ENCODE measurements at regions not wholly inside any gene's neighbourhood (a gene's known extent, or its start where the extent isn't known, plus 50 kb on each side); places are given as distances from the start of the nearest gene placed in this dataset.
A peak's percentile ranks its signal among the peaks of the same experiment; 100 is the strongest.
"Not testable (repeated sequence)": the region's sequence is repeated elsewhere in the genome, so short reads cannot be mapped to it uniquely, and the experiment has no call there.

GRCh38 chr7:149635561-149636329, 137.6 kb downstream of the ZNF467 start:
- DNase-seq (ENCODE audit: low spot score) (peak; percentile 12), ATAC-seq (no peak)

- DNase-seq (ENCODE audit: low spot score) (no peak), ATAC-seq (no peak)
Measured at GRCh38 chr7:149633976-149634945, 136.7 kb upstream of the ZNF746 start.

DNA sequence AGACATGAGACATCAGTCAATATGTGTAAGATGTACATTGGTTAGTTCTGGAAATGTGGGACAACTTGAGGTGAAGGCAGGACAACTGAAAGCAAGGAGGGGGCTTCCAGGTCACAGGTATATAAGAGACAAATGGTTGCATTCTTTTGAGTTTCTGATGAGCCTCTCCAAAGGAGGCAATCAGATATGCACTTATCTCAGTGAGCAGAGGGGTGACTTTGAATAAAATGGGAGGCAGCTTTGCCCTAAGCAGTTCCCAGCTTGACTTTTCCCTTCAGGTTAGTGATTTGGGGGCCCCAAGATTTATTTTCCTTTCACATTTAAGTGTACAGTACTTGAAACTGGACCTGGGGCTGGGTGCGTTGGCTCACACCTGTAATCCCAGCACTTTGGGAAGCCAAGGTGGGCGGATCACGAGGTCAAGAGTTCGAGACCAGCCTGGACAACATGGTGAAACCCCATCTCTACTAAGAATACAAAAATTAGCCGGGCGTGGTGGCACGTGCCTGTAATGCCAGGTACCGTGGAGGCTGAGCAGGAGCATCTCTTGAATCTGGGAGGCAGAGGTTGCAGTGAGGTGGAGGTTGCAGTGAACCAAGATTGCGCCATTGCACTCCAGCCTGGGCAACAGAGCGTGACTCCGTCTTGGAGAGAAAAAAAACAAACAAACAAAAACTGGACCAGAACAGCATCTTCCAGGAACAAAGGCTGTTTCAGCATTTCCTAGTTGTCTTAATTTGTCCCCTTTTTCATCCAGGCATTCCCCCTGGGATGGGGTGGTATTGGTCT, 130.9 kb upstream of the ZNF746 start:
- not testable (repeated sequence) for ATAC-seq; DNase-seq (ENCODE audit: low spot score)

- DNase-seq (ENCODE audit: low spot score) (no peak), ATAC-seq (no peak)
Measured at GRCh38 chr7:149627911-149628310, 130.3 kb upstream of the ZNF746 start.

GRCh38 chr7:149626972-149627371, 129.4 kb upstream of the ZNF746 start:
- DNase-seq (ENCODE audit: low spot score), result no peak
- no peak for ATAC-seq

- ATAC-seq, result no peak
Measured at GRCh38 chr7:149625947-149626392, 128.4 kb upstream of the ZNF746 start.

GRCh38 chr7:149625340-149625946, 127.8 kb upstream of the ZNF746 start:
- peak; percentile 55 for DNase-seq (ENCODE audit: low spot score)
- no peak for ATAC-seq

More at GRCh38 chr7:149625947-149626392, 128.4 kb upstream of the ZNF746 start:
- no peak for DNase-seq (ENCODE audit: low spot score)

DNA sequence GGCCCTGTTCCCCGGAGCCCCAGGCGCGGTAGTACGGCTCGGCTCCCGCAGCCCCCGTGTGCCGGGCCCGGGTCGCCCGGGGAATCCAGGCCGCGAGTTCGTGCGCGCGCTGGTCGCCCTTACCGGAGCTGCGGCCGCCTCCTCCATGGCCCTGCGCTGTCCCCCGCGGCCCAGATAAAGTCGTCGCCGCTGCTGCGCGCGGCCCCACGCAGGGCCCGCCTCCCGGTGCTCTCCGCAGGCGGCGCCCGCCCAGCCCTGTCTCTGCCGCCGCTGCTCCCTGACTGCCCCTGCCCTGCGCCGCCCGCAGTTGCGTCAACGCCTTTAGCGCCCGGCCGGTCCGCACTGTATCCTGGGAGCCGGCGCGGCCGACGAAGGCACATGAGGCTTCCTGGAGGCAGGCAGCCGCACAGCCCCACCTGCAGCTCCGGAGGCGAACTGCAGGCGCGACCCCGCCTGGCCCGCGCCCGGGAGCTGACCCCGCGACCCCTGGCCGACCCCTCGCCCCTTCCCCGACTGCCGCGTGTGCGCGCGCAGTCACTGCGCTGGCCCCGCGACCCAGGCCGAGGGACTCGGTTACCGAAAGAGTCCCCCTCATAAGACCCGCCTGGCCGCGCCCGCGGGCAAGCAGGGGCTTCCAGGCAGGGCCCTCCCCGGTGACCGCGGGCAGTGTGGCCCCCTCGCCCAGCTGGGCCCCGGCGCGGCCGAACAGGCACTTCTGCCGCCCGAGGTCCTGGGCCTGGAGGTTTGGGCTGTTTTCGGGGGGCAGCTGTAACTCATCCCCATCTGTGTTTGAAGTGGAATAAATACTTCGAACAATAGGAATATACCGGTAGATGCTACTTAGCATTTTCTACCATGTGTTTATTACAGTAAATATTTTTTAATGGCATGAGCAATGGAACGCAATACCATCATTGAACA, 127.1 kb upstream of the ZNF746 start:
- ATAC-seq (peak; percentile 95), DNase-seq (ENCODE audit: low spot score) (peak; percentile 95)

GRCh38 chr7:149624006-149624405, 126.4 kb upstream of the ZNF746 start:
- DNase-seq (ENCODE audit: low spot score), result peak; percentile 53
- peak; percentile 31 for ATAC-seq

GRCh38 chr7:149623262-149623997, 125.8 kb upstream of the ZNF746 start:
- DNase-seq (ENCODE audit: low spot score) (peak; percentile 53), ATAC-seq (peak; percentile 2)

- ATAC-seq, result no peak
- no peak for DNase-seq (ENCODE audit: low spot score)
Measured at GRCh38 chr7:149622444-149623210, 125.0 kb upstream of the ZNF746 start.

DNA sequence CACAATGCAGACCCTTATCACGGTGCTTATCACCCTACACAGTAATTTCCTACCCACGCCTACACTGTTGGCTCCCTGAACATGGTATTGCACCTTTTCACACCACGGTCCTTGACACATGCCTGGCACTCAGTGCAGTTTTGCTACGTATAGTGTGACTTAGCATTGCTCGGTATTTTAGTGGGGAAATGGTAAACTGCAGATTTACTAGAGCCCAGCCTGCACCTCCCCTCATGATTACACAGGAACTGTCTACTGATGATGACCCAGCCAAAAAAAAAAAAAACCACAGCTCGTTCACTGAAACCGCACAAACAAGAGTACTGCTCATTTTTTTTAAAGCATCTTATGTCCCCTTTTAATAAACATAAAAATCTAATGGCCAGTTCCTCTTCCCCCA, 124.2 kb upstream of the ZNF746 start:
- ATAC-seq (no peak), DNase-seq (ENCODE audit: low spot score) (no peak)

DNA sequence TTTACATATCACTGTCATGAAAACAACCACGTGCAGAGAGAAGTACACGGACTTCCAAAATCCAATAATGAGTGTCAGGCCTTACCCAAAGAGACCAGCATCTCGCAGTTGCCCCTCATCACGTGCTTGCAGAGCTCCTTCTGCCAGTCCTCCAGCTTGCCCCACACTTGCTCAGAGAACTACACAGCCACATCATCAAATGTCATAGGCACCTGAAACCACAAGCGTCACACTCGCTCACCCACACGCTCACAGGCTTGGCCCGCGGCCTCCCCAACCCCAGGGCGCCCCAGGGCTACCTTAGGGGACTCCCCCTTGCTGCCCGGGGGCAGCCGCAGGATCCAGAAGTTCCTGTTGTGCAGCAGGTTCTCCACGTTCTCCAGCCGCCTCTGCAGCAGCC, 123.4 kb upstream of the ZNF746 start:
- no peak for DNase-seq (ENCODE audit: low spot score)
- no peak for ATAC-seq

GRCh38 chr7:149616898-149617297, 119.3 kb upstream of the ZNF746 start:
- DNase-seq (ENCODE audit: low spot score), result no peak
- peak; percentile 14 for ATAC-seq

GRCh38 chr7:149615690-149616270, 118.2 kb upstream of the ZNF746 start:
- ATAC-seq (peak; percentile 68), DNase-seq (ENCODE audit: low spot score) (no peak)

DNA sequence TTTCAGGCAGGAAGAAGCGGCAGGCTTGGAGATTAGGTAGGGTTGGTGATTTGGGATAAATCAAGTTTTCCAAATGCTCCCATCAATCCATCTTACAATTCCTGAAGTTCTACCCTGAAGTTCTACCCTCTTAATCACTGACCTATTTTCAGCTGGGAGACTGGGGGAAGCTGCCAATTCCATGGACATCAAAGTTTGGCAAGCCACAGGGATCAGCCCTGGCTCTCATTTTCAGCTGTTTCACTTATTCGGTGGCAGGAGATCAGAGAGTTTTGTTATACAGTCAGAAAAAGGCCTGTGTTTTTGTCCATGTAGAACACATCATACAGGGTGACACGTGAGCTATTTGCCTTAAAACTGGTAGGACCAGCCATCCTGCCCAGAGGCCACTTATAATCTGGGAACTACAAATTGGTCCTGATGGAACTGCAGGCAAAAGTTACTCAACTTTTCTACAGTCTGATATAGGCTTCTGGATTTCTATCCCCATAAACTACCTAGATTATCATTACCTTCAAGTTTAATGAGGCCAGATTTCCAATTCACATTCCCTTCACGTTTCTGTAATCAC, 112.9 kb upstream of the ZNF746 start:
- DNase-seq (ENCODE audit: low spot score), result no peak
- peak; percentile 67 for ATAC-seq

DNA sequence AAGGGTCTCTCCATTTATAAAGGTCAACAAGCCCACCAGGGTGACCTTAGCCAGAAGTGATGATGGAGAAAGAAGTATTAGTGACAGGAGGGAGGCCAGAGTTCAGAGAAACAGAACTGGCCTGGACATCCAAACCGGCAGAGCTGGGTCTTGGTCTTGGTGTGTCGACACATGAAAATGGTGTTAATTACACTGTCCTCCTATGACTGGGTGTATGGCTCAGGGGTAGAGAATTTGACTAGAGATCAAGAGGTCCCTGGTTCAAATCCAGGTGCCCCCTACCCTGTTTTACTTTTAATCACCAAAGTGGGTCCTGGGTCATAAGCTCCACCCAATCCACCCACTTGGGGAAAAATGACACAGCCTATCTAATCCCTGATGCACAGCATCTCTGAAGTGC, 110.6 kb upstream of the ZNF746 start:
- DNase-seq (ENCODE audit: low spot score) (no peak), ATAC-seq (no peak)
